ENCODE measurements at regions not wholly inside any gene's neighbourhood (a gene's known extent, or its start where the extent isn't known, plus 50 kb on each side); places are given as distances from the start of the nearest gene placed in this dataset.
A peak's percentile ranks its signal among the peaks of the same experiment; 100 is the strongest.

DNA sequence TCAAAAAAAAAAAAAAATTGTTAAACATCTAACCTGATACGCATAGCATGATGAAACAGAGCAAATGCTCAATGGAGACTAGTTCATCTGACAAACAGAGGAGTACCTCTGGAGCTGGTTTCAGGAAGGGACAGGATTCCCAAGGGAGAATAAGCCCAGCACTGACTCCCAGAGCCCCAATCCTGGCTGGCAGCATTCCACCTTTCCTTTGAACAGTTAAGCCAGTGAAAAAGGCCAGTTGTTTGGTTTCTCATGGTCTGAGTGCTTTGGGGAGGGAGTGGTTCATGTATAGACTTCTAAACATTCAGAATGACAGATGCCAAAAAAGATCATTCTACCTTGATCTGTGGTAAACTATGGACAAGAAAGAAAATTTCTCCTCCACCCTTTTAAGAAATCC lies 277.9 kb upstream of the RARB start:
- Histone ChIP-seq H3K9me3 (ENCODE audit: control insufficient read depth, insufficient read depth, low read length) (no peaks in the 10 kb centered on the region; the same call in 1 of the 2 replicates), H3K27me3 (ENCODE audit: control insufficient read depth, insufficient read depth, low read length) (0 out of 2 replicates have a peak, but pooled peaks cover 1% of the 10 kb centered on the region), H3K36me3 (ENCODE audit: control insufficient read depth, insufficient read depth, low read length) (no peaks in the 10 kb centered on the region), H3K4me1 (ENCODE audit: control insufficient read depth, insufficient read depth, low read length) (peaks cover 6% of the 10 kb centered on the region), H3K27ac (ENCODE audit: low read length) (no peak overlapping the region), H3K4me3 (ENCODE audit: low read length) (no peak overlapping the region)
- WGBS (ENCODE audit: insufficient coverage, insufficient read length): no CpG with 5 or more reads among the region's 1 CpG
- DNase-seq (ENCODE audit: low read depth, low spot score): no peak

DNA sequence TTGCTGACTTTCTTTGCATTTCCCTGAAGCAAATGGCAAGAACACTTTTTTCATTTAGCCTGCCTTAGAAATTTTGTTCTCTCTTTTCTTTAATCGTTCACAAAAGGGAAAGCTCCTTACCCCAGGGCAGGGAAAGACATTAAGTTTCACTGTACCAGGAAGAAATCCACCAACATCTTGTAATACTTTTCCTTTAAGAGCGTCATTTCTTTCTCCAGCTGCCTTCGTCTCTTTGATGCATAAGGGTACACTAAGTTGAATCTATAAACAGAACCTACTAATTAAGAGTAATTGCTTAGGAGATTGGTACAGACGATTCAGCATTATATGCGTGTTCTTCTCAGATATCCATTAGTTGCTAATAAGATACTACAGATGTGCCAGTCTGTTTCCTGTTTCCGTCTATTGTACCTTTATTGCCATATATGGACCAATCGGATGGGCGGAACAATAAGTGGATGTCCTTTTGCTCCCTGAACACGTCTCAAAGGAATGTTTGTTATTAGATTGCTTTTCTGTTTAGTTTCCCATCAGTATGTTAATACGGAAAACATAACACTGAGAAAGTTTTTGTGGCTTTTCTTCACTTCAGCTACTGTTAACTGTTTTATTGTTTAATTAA lies 276.7 kb upstream of the RARB start:
- no peak for DNase-seq (ENCODE audit: low read depth, low spot score)
- 0 out of 2 replicates have a peak, but pooled peaks cover 1% of the 10 kb centered on the region for H3K27me3 ChIP-seq (ENCODE audit: control insufficient read depth, insufficient read depth, low read length)
- no CpG with 5 or more reads among the region's 10 CpGs for WGBS (ENCODE audit: insufficient coverage, insufficient read length)
- H3K4me1 ChIP-seq (ENCODE audit: control insufficient read depth, insufficient read depth, low read length): peaks cover 6% of the 10 kb centered on the region
- H3K9me3 ChIP-seq (ENCODE audit: control insufficient read depth, insufficient read depth, low read length): no peaks in the 10 kb centered on the region; the same call in 1 of the 2 replicates
- H3K27ac ChIP-seq (ENCODE audit: low read length): no peak overlapping the region
- H3K4me3 ChIP-seq (ENCODE audit: low read length): no peak overlapping the region
- no peaks in the 10 kb centered on the region for H3K36me3 ChIP-seq (ENCODE audit: control insufficient read depth, insufficient read depth, low read length)

DNA sequence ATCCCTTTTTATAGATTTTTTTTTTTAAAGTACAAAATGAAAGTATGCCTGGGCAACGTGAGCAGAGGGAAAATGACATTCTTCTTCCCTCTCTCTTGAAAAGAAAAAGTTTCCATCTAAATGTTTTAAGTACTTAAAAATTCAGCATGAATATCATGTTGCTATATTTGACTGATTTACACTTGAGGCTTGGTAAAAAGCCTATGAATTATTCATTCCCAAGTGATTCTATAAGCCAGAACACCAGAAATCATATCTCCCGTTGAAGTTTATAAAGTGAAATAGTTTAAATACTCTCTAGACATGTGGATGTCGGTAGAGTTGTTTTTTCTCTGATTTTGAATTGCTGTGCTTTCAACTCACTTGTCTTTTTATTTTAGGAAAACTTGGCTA lies 276.2 kb upstream of the RARB start:
- no peaks in the 10 kb centered on the region for H3K36me3 ChIP-seq (ENCODE audit: control insufficient read depth, insufficient read depth, low read length)
- peaks cover 8% of the 10 kb centered on the region for H3K4me1 ChIP-seq (ENCODE audit: control insufficient read depth, insufficient read depth, low read length)
- no CpG with 5 or more reads among the region's 3 CpGs for WGBS (ENCODE audit: insufficient coverage, insufficient read length)
- no peaks in the 10 kb centered on the region; the same call in 1 of the 2 replicates for H3K9me3 ChIP-seq (ENCODE audit: control insufficient read depth, insufficient read depth, low read length)
- no peak overlapping the region for H3K4me3 ChIP-seq (ENCODE audit: low read length)
- H3K27me3 ChIP-seq (ENCODE audit: control insufficient read depth, insufficient read depth, low read length): 0 out of 2 replicates have a peak, but pooled peaks cover 1% of the 10 kb centered on the region
- no peak overlapping the region for H3K27ac ChIP-seq (ENCODE audit: low read length)
- no peak for DNase-seq (ENCODE audit: low read depth, low spot score)

DNA sequence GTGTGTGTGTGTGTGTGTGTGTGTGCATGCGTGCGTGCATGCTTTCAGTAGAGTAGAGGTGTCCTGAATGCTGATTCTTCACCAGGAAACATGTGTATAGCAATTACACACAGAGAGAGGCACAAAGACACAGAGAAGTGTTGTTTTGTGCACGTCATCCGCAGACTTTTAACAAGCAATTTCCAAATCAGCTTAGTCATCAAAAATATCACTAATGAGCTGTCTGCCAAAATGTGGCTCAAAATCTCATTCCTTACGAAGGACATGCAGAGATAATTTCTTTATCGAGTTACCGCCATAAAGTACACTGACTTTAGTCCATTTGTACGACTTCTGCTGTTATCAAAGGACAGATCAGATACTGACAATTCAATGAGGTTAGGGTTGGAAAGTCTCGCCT lies 274.9 kb upstream of the RARB start:
- H3K4me1 ChIP-seq (ENCODE audit: control insufficient read depth, insufficient read depth, low read length): peaks cover 8% of the 10 kb centered on the region
- no peak overlapping the region for H3K4me3 ChIP-seq (ENCODE audit: low read length)
- no CpG with 5 or more reads among the region's 9 CpGs for WGBS (ENCODE audit: insufficient coverage, insufficient read length)
- 0 out of 2 replicates have a peak, but pooled peaks cover 1% of the 10 kb centered on the region for H3K27me3 ChIP-seq (ENCODE audit: control insufficient read depth, insufficient read depth, low read length)
- H3K27ac ChIP-seq (ENCODE audit: low read length): no peak overlapping the region
- H3K36me3 ChIP-seq (ENCODE audit: control insufficient read depth, insufficient read depth, low read length): no peaks in the 10 kb centered on the region
- no peak for DNase-seq (ENCODE audit: low read depth, low spot score)
- H3K9me3 ChIP-seq (ENCODE audit: control insufficient read depth, insufficient read depth, low read length): no peaks in the 10 kb centered on the region; the same call in 1 of the 2 replicates

DNA sequence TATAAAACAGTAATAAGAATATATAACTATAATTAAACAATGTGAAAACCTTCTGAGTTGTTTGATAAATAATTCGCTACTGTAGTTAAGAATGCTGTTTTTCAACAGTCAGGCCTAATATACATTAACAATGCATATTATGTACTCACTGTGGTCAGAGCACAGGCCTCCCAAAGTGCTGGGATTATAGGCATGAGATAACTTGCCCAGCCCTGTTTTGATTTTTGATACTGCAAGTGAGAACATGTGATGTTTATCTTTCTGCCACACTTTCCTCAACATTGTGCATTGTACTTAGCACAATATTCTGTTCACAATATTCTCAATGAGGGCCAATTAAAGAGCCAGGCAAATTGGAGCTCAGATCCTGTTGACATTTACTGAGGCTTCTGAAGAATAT lies 274.5 kb upstream of the RARB start:
- no peak for DNase-seq (ENCODE audit: low read depth, low spot score)
- no CpG with 5 or more reads among the region's 1 CpG for WGBS (ENCODE audit: insufficient coverage, insufficient read length)
- peaks cover 8% of the 10 kb centered on the region for H3K4me1 ChIP-seq (ENCODE audit: control insufficient read depth, insufficient read depth, low read length)

DNA sequence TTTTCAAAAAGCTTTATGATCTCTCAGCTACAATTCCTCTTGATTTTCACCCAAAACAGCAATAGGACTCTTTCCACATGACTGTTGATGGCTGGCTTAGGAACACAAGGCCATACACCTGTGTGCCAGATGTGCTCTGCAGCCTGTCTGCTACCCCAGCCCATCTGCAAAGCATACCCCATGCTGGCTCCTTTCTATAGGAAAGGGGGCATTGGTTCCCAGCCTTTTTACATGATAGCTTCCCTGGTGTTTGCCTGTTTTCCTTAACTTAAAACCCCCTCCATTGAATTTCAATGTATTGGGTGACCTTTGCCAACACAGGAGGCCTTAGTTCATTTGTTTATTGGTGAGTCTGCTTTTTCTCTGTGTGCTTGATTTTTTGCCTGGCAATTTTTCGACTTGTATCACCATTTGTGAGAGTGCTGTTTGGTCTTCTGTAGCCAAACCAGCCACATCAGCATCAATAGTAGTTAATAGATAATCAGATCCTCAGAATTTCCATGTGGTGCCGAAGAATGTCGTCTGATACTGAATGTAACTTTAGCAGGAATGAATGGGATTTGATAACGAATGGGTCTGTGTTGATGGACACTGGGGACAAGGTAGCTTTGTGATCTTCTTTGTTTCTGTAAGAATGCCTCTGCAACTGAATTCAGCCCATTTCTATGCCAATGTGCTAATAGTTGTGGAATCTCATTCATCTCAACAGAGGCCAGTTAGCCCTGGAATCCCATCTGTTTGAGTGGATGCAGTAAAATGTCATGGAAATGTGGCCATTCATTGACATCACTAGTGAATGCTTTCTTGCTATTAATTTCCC lies 272.2 kb upstream of the RARB start:
- peaks cover 8% of the 10 kb centered on the region for H3K4me1 ChIP-seq (ENCODE audit: control insufficient read depth, insufficient read depth, low read length)
- no peaks in the 10 kb centered on the region for H3K27me3 ChIP-seq (ENCODE audit: control insufficient read depth, insufficient read depth, low read length)
- no CpG with 5 or more reads among the region's 4 CpGs for WGBS (ENCODE audit: insufficient coverage, insufficient read length)
- no peaks in the 10 kb centered on the region for H3K36me3 ChIP-seq (ENCODE audit: control insufficient read depth, insufficient read depth, low read length)
- H3K27ac ChIP-seq (ENCODE audit: low read length): peak overlapping the region; percentile 40
- H3K4me3 ChIP-seq (ENCODE audit: low read length): no peak overlapping the region
- no peaks in the 10 kb centered on the region; the same call in 1 of the 2 replicates for H3K9me3 ChIP-seq (ENCODE audit: control insufficient read depth, insufficient read depth, low read length)
- DNase-seq (ENCODE audit: low read depth, low spot score): peak; percentile 81

More for the DNA sequence above, 274.5 kb upstream of the RARB start:
- no peaks in the 10 kb centered on the region for H3K36me3 ChIP-seq (ENCODE audit: control insufficient read depth, insufficient read depth, low read length)
- no peak overlapping the region for H3K27ac ChIP-seq (ENCODE audit: low read length)
- no peak overlapping the region for H3K4me3 ChIP-seq (ENCODE audit: low read length)
- H3K9me3 ChIP-seq (ENCODE audit: control insufficient read depth, insufficient read depth, low read length): no peaks in the 10 kb centered on the region; the same call in 1 of the 2 replicates
- H3K27me3 ChIP-seq (ENCODE audit: control insufficient read depth, insufficient read depth, low read length): 0 out of 2 replicates have a peak, but pooled peaks cover 1% of the 10 kb centered on the region

DNA sequence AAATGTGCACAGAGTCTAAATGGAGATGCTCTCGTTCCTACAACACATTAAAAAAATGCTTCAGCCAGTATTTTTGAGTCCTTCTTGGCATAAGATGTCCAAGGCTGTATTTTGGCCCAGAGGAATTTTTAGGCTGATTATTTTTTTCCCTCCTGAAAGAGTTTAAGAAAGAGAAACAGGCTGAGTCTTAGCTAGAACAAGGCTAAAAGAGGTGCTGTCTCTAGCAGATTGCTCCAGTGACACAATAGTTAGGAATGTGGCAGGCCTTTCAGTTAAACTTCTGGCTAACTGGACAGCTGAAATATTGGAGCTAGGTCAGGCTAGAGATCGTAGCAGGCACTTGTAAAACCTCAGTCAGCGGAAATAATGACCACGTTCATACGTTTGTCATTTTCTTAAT lies 271.4 kb upstream of the RARB start:
- no peaks in the 10 kb centered on the region for H3K36me3 ChIP-seq (ENCODE audit: control insufficient read depth, insufficient read depth, low read length)
- no peak for DNase-seq (ENCODE audit: low read depth, low spot score)
- WGBS (ENCODE audit: insufficient coverage, insufficient read length): no CpG with 5 or more reads among the region's 5 CpGs
- no peak overlapping the region for H3K4me3 ChIP-seq (ENCODE audit: low read length)
- no peaks in the 10 kb centered on the region; the same call in 1 of the 2 replicates for H3K9me3 ChIP-seq (ENCODE audit: control insufficient read depth, insufficient read depth, low read length)
- H3K4me1 ChIP-seq (ENCODE audit: control insufficient read depth, insufficient read depth, low read length): peaks cover 8% of the 10 kb centered on the region
- no peak overlapping the region for H3K27ac ChIP-seq (ENCODE audit: low read length)
- no peaks in the 10 kb centered on the region for H3K27me3 ChIP-seq (ENCODE audit: control insufficient read depth, insufficient read depth, low read length)

DNA sequence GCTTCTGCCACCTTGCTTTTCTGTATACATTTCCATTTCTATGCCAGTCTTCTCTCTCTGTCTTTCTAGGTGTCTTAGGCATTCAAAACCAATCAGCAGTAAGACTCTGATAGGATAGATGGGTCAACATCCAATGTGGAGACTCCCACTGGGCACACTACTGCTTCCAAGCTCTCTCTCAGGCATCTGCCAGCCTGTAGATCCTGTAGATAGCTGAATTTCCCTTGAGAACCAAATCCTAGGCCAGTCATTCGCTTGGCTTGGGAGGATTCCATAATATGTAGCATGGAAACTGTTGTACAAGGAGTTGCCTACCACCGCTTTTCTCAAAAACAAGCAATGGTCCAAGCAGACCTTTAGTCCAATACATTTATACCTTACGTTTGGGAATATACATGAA lies 262.8 kb upstream of the RARB start:
- Histone ChIP-seq H3K4me1 (ENCODE audit: control insufficient read depth, insufficient read depth, low read length) (no peaks in the 10 kb centered on the region; the same call in 1 of the 2 replicates), H3K9me3 (ENCODE audit: control insufficient read depth, insufficient read depth, low read length) (no peaks in the 10 kb centered on the region), H3K27ac (ENCODE audit: low read length) (no peak overlapping the region), H3K27me3 (ENCODE audit: control insufficient read depth, insufficient read depth, low read length) (no peaks in the 10 kb centered on the region), H3K4me3 (ENCODE audit: low read length) (no peak overlapping the region), H3K36me3 (ENCODE audit: control insufficient read depth, insufficient read depth, low read length) (no peaks in the 10 kb centered on the region)
- no CpG with 5 or more reads among the region's 3 CpGs for WGBS (ENCODE audit: insufficient coverage, insufficient read length)
- DNase-seq (ENCODE audit: low read depth, low spot score): no peak

DNA sequence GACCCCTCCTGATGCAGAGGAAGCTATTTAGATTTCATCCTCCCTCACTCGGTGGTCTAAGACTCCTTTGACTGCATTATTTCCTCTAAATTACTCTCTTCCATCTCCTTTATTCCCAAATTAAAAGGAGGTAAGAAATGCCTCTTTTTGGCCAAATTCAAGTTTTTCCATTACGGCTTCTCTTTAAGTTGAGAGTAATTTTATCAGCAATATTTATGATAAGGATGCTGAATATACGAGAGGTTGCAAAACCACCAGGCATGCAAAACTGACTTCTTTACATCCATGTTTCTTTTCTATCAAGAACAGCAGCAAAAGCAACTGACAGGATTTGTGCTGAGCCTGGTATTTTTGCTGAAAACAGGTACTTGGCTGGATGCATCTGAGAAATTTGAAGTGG lies 262.0 kb upstream of the RARB start:
- H3K27me3 ChIP-seq (ENCODE audit: control insufficient read depth, insufficient read depth, low read length): no peaks in the 10 kb centered on the region
- H3K27ac ChIP-seq (ENCODE audit: low read length): no peak overlapping the region
- no peaks in the 10 kb centered on the region for H3K36me3 ChIP-seq (ENCODE audit: control insufficient read depth, insufficient read depth, low read length)
- DNase-seq (ENCODE audit: low read depth, low spot score): no peak
- H3K4me3 ChIP-seq (ENCODE audit: low read length): no peak overlapping the region
- H3K4me1 ChIP-seq (ENCODE audit: control insufficient read depth, insufficient read depth, low read length): no peaks in the 10 kb centered on the region; the same call in 1 of the 2 replicates
- WGBS (ENCODE audit: insufficient coverage, insufficient read length): no CpG with 5 or more reads among the region's 3 CpGs
- H3K9me3 ChIP-seq (ENCODE audit: control insufficient read depth, insufficient read depth, low read length): no peaks in the 10 kb centered on the region

DNA sequence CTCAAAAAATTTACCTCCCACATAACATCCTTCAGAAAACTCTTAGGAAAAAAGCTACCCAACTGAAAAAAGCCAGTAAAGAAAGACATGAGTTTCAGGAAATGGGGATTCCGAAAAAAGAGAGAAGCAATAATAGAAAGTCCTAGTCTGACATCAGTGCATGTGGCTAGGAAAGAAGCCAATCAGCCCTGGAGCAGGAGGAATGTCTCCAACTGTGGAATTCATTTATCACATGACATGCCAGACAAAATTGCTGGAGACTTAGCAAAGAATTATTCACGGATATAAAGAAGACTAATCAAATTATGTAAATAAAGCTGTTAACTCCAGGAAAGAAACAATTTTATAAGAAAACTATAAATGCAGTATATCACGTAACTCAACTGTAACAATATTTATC lies 258.9 kb upstream of the RARB start:
- WGBS (ENCODE audit: insufficient coverage, insufficient read length): no CpG with 5 or more reads among the region's 3 CpGs
- Histone ChIP-seq H3K27ac (ENCODE audit: low read length) (no peak overlapping the region), H3K9me3 (ENCODE audit: control insufficient read depth, insufficient read depth, low read length) (no peaks in the 10 kb centered on the region), H3K27me3 (ENCODE audit: control insufficient read depth, insufficient read depth, low read length) (no peaks in the 10 kb centered on the region), H3K4me3 (ENCODE audit: low read length) (no peak overlapping the region), H3K36me3 (ENCODE audit: control insufficient read depth, insufficient read depth, low read length) (no peaks in the 10 kb centered on the region), H3K4me1 (ENCODE audit: control insufficient read depth, insufficient read depth, low read length) (no peaks in the 10 kb centered on the region; the same call in 1 of the 2 replicates)
- DNase-seq (ENCODE audit: low read depth, low spot score): no peak
